ENCODE measurements at regions not wholly inside any gene's neighbourhood (a gene's known extent, or its start where the extent isn't known, plus 50 kb on each side); places are given as distances from the start of the nearest gene placed in this dataset.

DNA sequence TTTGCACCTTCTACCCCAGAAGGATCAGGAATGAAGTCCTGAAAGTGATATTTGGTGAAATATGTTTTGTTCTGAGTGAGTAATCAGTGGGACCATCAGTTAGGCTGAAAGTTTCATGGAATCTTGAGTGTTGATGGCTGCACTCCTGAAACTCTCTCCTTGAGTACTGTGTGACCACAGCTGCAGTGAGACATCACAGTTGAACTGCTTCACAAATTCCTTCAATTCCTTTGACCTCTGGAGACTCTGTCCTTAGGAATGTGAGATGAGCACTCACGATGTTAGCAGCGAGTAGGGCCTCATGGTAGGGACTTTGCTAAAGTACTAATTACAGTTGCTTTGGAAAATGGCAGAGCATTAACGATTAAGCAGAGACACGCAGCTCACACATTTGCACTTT lies 142.9 kb upstream of the SLC4A4 start:
- no peak overlapping the region for H3K9ac ChIP-seq
- no peaks in the 10 kb centered on the region for H3K27me3 ChIP-seq (ENCODE audit: insufficient read depth, low read depth)
- H3K79me2 ChIP-seq (ENCODE audit: insufficient read depth, low read depth), result no peaks in the 10 kb centered on the region
- H3K36me3 ChIP-seq (ENCODE audit: insufficient read depth), result no peaks in the 10 kb centered on the region
- no peak overlapping the region for H2AFZ ChIP-seq (ENCODE audit: low read depth)
- H3K27ac ChIP-seq, result no peak overlapping the region
- H3K4me1 ChIP-seq (ENCODE audit: low read depth, poor library complexity, severe bottlenecking), result no peaks in the 10 kb centered on the region
- H4K20me1 ChIP-seq (ENCODE audit: insufficient read depth), result no peaks in the 10 kb centered on the region
- no peak overlapping the region for H3K4me3 ChIP-seq (IDR thresholded peaks at IDR 0.05; ENCODE audit: insufficient read depth, low read depth, low read length)
- H3K4me2 ChIP-seq, result no peak overlapping the region
- TF ChIP-seq, protein P1, sequence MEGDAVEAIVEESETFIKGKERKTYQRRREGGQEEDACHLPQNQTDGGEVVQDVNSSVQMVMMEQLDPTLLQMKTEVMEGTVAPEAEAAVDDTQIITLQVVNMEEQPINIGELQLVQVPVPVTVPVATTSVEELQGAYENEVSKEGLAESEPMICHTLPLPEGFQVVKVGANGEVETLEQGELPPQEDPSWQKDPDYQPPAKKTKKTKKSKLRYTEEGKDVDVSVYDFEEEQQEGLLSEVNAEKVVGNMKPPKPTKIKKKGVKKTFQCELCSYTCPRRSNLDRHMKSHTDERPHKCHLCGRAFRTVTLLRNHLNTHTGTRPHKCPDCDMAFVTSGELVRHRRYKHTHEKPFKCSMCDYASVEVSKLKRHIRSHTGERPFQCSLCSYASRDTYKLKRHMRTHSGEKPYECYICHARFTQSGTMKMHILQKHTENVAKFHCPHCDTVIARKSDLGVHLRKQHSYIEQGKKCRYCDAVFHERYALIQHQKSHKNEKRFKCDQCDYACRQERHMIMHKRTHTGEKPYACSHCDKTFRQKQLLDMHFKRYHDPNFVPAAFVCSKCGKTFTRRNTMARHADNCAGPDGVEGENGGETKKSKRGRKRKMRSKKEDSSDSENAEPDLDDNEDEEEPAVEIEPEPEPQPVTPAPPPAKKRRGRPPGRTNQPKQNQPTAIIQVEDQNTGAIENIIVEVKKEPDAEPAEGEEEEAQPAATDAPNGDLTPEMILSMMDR (conservative IDR thresholded peaks at IDR 0.05; ENCODE audit: low read depth, low read length), result no peak

DNA sequence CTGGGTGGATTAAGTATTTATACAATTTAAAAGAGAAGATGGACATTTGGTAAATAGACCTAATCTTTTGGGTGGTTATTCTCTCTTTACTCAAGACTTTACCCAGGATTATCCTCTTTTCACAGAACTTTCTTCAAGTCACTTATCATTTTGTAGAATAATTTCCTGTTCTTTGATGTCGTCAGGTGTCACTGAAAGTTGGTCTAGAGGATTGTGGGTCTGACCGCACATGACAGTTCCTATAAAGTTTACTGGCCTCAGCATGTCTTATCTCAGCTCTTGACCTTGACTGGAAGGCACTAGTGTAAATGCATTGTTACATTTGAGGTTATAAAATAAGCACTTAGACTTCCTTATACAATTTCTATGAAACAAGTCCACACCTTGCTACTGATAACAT lies 139.9 kb upstream of the SLC4A4 start:
- Histone ChIP-seq H3K4me3 (IDR thresholded peaks at IDR 0.05; ENCODE audit: insufficient read depth, low read depth, low read length) (no peak overlapping the region), H3K79me2 (ENCODE audit: insufficient read depth, low read depth) (no peaks in the 10 kb centered on the region), H3K27ac (no peak overlapping the region), H3K9ac (no peak overlapping the region), H3K36me3 (ENCODE audit: insufficient read depth) (no peaks in the 10 kb centered on the region), H3K27me3 (ENCODE audit: insufficient read depth, low read depth) (no peaks in the 10 kb centered on the region), H3K4me2 (no peak overlapping the region), H3K4me1 (ENCODE audit: low read depth, poor library complexity, severe bottlenecking) (no peaks in the 10 kb centered on the region), H2AFZ (ENCODE audit: low read depth) (no peak overlapping the region), H4K20me1 (ENCODE audit: insufficient read depth) (no peaks in the 10 kb centered on the region)
- TF ChIP-seq, protein P1 (conservative IDR thresholded peaks at IDR 0.05; ENCODE audit: low read depth, low read length), result no peak

DNA sequence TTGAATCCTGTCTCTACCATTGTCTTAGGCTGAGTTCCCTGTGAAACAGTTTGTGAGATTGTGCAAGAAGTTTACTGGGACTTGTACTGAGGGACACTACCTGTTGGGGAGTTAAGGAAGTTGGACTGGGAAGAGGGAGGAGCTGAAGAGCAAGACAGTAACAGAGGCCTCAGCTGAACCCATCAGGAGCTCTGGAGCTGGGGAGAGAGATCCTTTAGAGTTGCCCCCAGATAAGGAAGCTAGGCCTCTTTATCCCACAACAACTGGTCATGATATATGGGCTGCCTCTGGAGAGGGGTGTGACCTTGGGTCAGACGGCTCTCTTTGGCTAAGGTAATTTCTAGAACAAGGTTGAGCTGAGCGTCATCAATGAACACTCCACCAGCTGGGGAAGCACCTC lies 137.8 kb upstream of the SLC4A4 start:
- H3K4me2 ChIP-seq, result no peak overlapping the region

DNA sequence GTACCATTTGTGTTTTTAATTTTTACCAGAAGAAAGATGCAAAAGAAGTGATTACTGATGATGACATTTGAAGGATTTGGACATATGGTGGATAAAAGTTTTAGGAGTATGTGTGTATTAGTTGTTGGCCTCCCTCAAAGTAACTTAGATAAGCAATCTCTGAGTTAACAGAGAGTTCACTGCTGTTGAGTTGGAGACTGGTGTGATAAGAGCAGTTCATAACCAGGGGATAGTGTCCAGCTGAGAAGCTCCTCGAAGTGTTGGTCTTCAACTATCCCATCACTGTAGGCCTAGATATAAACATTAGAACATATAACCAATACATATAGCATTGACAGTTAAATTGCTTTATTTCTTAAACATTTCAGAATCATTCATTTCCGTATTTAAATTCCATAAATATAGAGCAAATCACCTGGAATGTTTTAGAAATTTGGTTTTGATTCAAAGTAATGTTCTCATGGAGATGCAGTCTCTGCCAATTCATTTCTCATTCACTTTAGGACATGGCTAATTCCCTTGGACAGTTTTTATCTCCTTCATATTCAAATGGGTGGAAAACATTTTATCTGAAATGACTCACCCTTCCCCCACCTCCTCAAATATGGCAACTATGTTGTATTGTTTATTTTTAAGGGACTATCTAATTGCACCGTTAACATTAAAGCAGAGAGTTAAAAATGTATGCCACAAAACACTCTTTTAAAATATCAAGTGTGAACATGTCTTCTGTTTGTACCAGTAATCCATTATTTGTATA lies 136.8 kb upstream of the SLC4A4 start:
- Histone ChIP-seq H3K36me3 (ENCODE audit: insufficient read depth) (no peaks in the 10 kb centered on the region), H3K27ac (no peak overlapping the region), H3K4me3 (IDR thresholded peaks at IDR 0.05; ENCODE audit: insufficient read depth, low read depth, low read length) (no peak overlapping the region), H4K20me1 (ENCODE audit: insufficient read depth) (no peaks in the 10 kb centered on the region), H2AFZ (ENCODE audit: low read depth) (no peak overlapping the region), H3K4me2 (no peak overlapping the region), H3K9ac (no peak overlapping the region), H3K27me3 (ENCODE audit: insufficient read depth, low read depth) (no peaks in the 10 kb centered on the region), H3K79me2 (ENCODE audit: insufficient read depth, low read depth) (no peaks in the 10 kb centered on the region), H3K4me1 (ENCODE audit: low read depth, poor library complexity, severe bottlenecking) (no peaks in the 10 kb centered on the region)
- TF ChIP-seq, protein P1 (conservative IDR thresholded peaks at IDR 0.05; ENCODE audit: low read depth, low read length), result no peak

More for the DNA sequence above, 137.8 kb upstream of the SLC4A4 start:
- no peak overlapping the region for H3K27ac ChIP-seq
- no peak overlapping the region for H2AFZ ChIP-seq (ENCODE audit: low read depth)
- H4K20me1 ChIP-seq (ENCODE audit: insufficient read depth), result no peaks in the 10 kb centered on the region
- no peaks in the 10 kb centered on the region for H3K27me3 ChIP-seq (ENCODE audit: insufficient read depth, low read depth)
- H3K4me1 ChIP-seq (ENCODE audit: low read depth, poor library complexity, severe bottlenecking), result no peaks in the 10 kb centered on the region
- H3K36me3 ChIP-seq (ENCODE audit: insufficient read depth), result no peaks in the 10 kb centered on the region
- H3K79me2 ChIP-seq (ENCODE audit: insufficient read depth, low read depth), result no peaks in the 10 kb centered on the region
- H3K4me3 ChIP-seq (IDR thresholded peaks at IDR 0.05; ENCODE audit: insufficient read depth, low read depth, low read length), result no peak overlapping the region
- TF ChIP-seq, protein P1 (conservative IDR thresholded peaks at IDR 0.05; ENCODE audit: low read depth, low read length), result no peak
- no peak overlapping the region for H3K9ac ChIP-seq
